ENCODE measurements at regions not wholly inside any gene's neighbourhood (a gene's known extent, or its start where the extent isn't known, plus 50 kb on each side); places are given as distances from the start of the nearest gene placed in this dataset.
A peak's percentile ranks its signal among the peaks of the same experiment; 100 is the strongest.
"Not testable (repeated sequence)": the region's sequence is repeated elsewhere in the genome, so short reads cannot be mapped to it uniquely, and the experiment has no call there.

GRCh38 chr6:15837205-15837604 is 174.4 kb upstream of the DTNBP1 start:
- intact Hi-C loops (cut with DNase I), result no loop called here
- DNase-seq, result no peak
- ATAC-seq (ENCODE audit: poor library complexity), result no peak

- DNase-seq (no peak), ATAC-seq (ENCODE audit: poor library complexity) (no peak)
Observed at GRCh38 chr6:15832841-15833240, 170.0 kb upstream of the DTNBP1 start.

GRCh38 chr6:15829156-15829555 is 166.3 kb upstream of the DTNBP1 start:
- intact Hi-C loops (cut with DNase I), result no loop called here
- DNase-seq (no peak), ATAC-seq (ENCODE audit: poor library complexity) (no peak)

More at GRCh38 chr6:15832841-15833240, 170.0 kb upstream of the DTNBP1 start:
- intact Hi-C loops (cut with DNase I), result no loop called here

GRCh38 chr6:15827496-15828255 is 164.8 kb upstream of the DTNBP1 start:
- ATAC-seq (ENCODE audit: poor library complexity), result peak; percentile 87
- intact Hi-C loops (cut with DNase I), result no loop called here
- peak; percentile 68 for DNase-seq

GRCh38 chr6:15826814-15827318 is 164.0 kb upstream of the DTNBP1 start:
- intact Hi-C loops (cut with DNase I), result no loop called here
- DNase-seq (no peak), ATAC-seq (ENCODE audit: poor library complexity) (no peak)

GRCh38 chr6:15825332-15825930 is 162.6 kb upstream of the DTNBP1 start:
- intact Hi-C loops (cut with DNase I), result no loop called here
- no peak for ATAC-seq (ENCODE audit: poor library complexity)
- DNase-seq, result no peak

GRCh38 chr6:15824811-15825210 is 162.0 kb upstream of the DTNBP1 start:
- ATAC-seq (ENCODE audit: poor library complexity) (no peak), DNase-seq (no peak)
- intact Hi-C loops (cut with DNase I), result no loop called here

- intact Hi-C loops (cut with DNase I), result no loop called here
- no peak for ATAC-seq (ENCODE audit: poor library complexity)
- no peak for DNase-seq
Observed at GRCh38 chr6:15823838-15824414, 161.1 kb upstream of the DTNBP1 start.

GRCh38 chr6:15822835-15823234 is 160.0 kb upstream of the DTNBP1 start:
- intact Hi-C loops (cut with DNase I), result no loop called here
- no peak for DNase-seq
- ATAC-seq (ENCODE audit: poor library complexity), result no peak

GRCh38 chr6:15819841-15820240 is 157.0 kb upstream of the DTNBP1 start:
- ATAC-seq (ENCODE audit: poor library complexity) (no peak), DNase-seq (no peak)
- intact Hi-C loops (cut with DNase I), result no loop called here

- no peak for ATAC-seq (ENCODE audit: poor library complexity)
- intact Hi-C loops (cut with DNase I), result no loop called here
- no peak for DNase-seq
Observed at GRCh38 chr6:15819226-15819625, 156.4 kb upstream of the DTNBP1 start.

GRCh38 chr6:15818491-15818890 is 155.7 kb upstream of the DTNBP1 start:
- intact Hi-C loops (cut with DNase I), result no loop called here
- DNase-seq (no peak), ATAC-seq (ENCODE audit: poor library complexity) (no peak)

- ATAC-seq (ENCODE audit: poor library complexity), result no peak
- intact Hi-C loops (cut with DNase I), result no loop called here
- DNase-seq, result no peak
Observed at GRCh38 chr6:15818044-15818443, 155.2 kb upstream of the DTNBP1 start.

- intact Hi-C loops (cut with DNase I), result no loop called here
- DNase-seq, result no peak
- ATAC-seq (ENCODE audit: poor library complexity), result no peak
Observed at GRCh38 chr6:15817100-15817499, 154.3 kb upstream of the DTNBP1 start.

GRCh38 chr6:15816661-15817060 is 153.8 kb upstream of the DTNBP1 start:
- ATAC-seq (ENCODE audit: poor library complexity) (no peak), DNase-seq (no peak)
- intact Hi-C loops (cut with DNase I), result no loop called here

- DNase-seq; intact Hi-C loops (cut with DNase I); ATAC-seq (ENCODE audit: poor library complexity): not testable (repeated sequence)
Observed at GRCh38 chr6:15813698-15814097, 150.9 kb upstream of the DTNBP1 start.

GRCh38 chr6:15811107-15811506 is 148.3 kb upstream of the DTNBP1 start:
- intact Hi-C loops (cut with DNase I), result no loop called here
- ATAC-seq (ENCODE audit: poor library complexity), result no peak
- DNase-seq, result no peak

- ATAC-seq (ENCODE audit: poor library complexity) (no peak), DNase-seq (no peak)
- intact Hi-C loops (cut with DNase I), result no loop called here
Observed at GRCh38 chr6:15810618-15811017, 147.8 kb upstream of the DTNBP1 start.

GRCh38 chr6:15809367-15809766 is 146.5 kb upstream of the DTNBP1 start:
- ATAC-seq (ENCODE audit: poor library complexity) (no peak), DNase-seq (no peak)
- intact Hi-C loops (cut with DNase I), result no loop called here
